Embryonic facial prominence (tissue), 1 donor: ENCODE measurements at regions not wholly inside any gene's neighbourhood (a gene's known extent, or its start where the extent isn't known, plus 50 kb on each side); places are given as distances from the start of the nearest gene placed in this dataset.

Experiments
- DNase-seq: peaks from one replicate; pipeline ENCODE4 v3.0.0-alpha.2; 2016; ENCODE audit errors: extremely low spot score

DNA sequence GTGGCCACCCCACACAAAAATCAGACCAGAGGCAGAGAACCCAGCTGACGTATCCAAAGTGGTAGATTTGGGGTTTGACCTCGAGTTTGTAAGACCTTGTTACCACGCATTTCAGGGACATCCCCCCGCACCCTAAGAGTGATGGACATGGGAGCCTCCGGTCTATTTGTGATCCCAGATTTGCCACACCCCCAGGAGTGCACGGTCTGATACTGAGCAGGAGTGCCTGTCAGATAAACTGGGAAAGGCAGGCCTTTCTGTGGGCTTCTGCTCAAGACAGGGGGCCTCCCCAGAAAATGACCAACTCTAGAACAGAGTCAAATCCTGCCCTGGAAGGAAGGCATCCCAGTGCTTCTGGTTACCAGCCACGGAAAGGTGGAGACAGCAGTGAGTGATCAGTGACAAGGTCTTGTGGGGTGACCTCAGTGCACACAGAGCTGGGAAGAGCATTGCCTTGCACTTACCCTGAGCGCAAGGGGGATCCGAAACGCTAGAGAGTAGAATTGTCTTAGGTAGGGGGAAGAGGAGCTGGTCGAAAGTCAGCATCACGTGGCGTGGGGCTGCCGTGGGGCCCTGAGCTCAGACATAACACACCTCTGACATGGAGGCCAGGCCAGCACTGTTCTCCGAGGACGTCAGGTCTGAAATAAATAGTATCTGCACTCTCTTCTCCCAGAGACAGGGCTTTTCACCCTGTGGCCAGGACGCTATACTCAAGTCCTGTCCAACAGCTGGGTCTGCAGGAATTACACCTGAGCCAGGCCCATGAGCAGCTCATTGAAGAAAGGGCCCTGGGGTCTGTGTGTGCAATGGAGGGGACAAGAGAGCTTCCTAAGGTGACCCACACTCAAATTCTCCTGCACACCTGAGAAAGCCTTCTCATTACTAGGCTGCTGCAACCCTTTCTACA lies 242.4 kb upstream of the SALL3 start:
- no peak for DNase-seq

DNA sequence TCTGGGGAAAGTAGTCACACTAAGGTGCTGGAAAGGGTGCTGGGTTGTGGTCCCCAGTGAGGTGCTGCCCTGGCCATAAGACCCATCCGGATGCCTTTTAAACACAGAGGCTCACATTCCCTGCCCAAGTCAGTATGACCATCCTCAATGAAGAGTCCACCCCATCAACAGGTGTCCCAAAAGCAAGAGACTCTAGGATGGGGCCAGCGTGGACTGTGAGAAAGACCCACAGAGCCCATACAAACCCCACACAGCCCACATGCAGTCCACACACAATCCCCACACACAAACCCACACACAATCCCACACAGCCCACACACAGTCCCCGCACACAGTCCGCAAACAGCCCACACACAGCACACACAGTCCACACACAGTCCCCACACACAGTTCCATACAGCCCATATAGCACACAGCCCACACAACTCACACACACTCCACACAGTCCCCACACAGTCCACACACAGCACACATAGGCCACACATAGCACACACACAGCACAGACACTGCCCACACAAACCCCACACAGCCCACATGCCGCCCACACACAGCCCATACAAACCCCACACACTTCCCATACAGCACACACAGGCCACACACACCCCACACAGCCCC lies 241.4 kb upstream of the SALL3 start:
- DNase-seq: no peak

- no peak for DNase-seq
Observed at GRCh38 chr18:78739115-78739514, 240.5 kb upstream of the SALL3 start.

DNA sequence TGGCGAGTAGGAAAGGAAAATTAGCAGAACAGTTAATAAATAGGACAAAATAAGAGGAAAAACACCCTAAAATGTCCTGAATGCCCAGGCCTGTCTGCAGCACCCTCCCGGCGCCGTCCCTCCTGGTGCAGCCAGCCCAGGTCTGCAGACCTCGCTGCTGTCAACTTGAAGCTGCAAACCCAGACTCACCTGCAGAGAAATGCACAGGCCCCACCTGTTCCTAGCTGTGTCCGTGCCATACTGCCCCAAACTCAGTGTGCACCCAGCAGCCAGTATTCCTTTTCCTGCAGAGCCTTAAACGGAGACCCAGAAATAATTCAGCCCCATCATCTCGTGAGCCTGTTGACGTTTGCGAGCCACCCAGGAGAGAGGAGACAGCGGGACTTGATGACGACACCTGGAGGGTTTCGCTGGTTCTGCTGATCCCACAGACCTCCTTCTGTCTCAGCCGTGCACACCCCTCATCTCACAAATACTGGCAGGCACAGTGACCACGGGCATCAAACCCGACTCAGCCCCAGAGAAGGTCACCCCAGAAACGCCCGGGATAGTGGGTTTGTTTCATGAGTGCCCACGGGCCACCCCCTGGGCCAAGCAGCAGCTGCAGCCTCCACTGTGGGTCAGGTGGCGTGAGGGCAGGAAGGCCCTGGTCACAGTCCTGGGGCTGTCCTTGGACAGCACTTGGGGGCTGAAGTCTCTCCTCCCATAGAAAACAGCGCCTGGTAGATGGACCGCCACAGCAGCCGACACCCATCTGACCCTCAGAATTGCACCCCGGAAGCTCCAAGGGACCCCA lies 239.5 kb upstream of the SALL3 start:
- no peak for DNase-seq

- no peak for DNase-seq
Observed at GRCh38 chr18:78740876-78741275, 238.7 kb upstream of the SALL3 start.

- DNase-seq: no peak
Observed at GRCh38 chr18:78741381-78742217, 238.0 kb upstream of the SALL3 start.

DNA sequence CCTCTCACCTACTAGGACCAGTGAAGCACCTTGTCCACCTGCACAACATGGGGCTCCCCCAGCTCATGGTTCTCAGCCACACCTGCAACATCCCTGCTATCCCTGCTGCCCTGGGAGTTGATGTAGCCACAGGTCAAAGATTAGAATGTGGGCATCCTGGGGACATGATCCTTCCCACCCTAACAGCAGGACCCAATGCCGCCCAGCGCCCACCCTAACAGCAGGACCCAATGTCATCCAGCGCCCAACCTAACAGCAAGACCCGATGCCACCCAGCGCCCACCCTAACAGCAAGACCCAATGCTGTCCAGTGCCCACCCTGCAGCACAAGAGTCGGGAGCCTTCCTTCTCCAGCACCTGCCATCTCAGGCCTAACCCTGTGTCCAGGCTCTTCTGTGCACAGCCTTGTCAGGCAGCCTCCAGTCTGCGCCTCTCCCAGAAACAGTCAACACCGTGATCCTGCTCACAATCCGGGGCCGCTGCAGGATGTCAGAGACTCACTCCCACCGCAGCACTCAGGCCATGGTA lies 237.3 kb upstream of the SALL3 start:
- DNase-seq: no peak

- DNase-seq: no peak
Observed at GRCh38 chr18:78743078-78743477, 236.5 kb upstream of the SALL3 start.

DNA sequence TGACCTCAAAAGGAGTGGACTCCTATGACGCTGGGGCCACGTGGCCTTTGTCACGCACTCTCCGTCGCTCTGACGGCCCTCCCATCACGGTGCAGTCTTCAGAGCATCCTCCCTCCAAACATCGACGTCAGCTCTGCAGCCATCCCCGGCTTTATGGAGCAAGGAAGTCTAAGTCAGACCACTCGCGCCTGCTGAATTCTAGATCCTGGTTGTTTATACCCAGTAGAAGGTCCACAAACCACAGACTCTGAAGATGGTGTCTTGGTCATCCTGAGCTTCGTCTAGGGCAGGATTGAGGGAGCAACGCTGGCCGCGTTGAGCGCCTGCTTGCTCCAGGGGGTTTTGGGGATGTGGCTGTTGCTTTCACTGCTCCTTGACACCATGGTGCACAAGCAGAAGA lies 228.0 kb upstream of the SALL3 start:
- no peak for DNase-seq

DNA sequence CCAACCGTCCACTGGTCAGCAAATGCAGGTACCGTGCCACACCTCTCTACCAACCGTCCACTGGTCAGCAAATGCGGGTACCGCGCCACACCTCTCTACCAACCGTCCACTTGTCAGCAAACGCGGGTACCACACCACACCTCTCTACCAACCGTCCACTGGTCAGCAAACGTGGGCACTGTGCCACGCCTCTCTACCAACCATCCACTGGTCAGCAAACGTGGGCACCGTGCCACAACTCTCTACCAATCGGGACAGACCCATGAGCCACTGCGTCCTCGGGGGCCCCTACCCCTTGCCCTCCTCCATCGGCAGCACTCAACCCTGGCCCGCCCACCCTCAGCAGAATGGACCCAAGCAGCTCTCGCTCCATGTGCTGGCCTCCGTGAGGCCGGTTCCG lies 226.4 kb upstream of the SALL3 start:
- DNase-seq: no peak

GRCh38 chr18:78754311-78755043 lies 225.1 kb upstream of the SALL3 start:
- no peak for DNase-seq

- no peak for DNase-seq
Observed at GRCh38 chr18:78757014-78757413, 222.6 kb upstream of the SALL3 start.

DNA sequence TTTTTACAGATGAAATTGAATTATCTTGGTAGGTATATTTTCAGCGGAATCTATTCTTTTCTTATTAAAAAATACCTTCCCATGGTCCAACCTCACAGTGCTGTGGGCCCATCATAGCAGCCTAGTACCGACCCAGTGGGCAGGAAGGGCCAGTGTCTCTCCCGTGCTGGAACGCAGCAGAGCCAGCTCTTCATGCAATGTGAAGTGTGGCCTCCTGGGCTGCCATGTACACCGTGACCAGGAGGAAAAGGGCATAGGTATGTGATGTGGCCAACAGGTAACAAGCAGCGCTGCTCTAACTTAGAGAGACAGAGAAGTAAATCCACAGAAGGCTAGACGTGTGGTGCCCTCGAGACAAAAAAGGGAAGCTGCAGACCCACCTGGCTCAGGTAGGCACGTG lies 221.1 kb upstream of the SALL3 start:
- DNase-seq: no peak

GRCh38 chr18:78762753-78763152 lies 216.9 kb upstream of the SALL3 start:
- DNase-seq: no peak

- DNase-seq: no peak
Observed at GRCh38 chr18:78764544-78764943, 215.1 kb upstream of the SALL3 start.

GRCh38 chr18:78765142-78765541 lies 214.5 kb upstream of the SALL3 start:
- DNase-seq: no peak

DNA sequence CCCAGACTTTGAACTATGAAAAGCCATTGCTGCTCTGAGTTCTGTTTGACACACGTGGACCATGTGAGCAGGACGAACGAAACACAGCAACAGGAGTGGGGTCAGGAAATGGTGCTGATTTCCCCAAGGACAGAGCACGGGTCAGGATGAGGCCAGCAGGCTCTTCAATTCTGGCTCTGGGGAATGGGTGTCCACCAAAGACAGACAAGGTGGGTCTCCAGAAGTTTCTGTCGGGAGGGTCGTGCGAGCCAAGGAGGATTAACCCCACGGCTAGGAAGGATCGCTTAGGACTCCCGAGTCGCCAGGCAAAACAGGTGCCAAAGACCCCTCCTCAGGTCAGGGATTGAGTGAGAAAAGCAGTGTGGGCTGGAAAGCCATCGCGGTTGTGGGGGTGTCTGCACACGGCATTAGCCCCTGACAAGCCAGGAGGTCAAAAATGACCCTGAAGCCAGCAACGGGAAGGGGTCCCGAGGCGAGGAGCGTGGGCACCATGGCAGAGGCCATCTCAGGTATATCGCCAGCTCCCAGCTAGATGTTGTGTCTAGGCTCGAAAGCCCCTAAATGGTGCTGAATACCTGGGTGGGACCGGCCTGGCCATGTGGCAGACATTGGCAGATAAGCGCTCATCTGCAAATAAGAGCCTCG lies 213.9 kb upstream of the SALL3 start:
- no peak for DNase-seq

- no peak for DNase-seq
Observed at GRCh38 chr18:78766651-78767533, 212.7 kb upstream of the SALL3 start.

DNA sequence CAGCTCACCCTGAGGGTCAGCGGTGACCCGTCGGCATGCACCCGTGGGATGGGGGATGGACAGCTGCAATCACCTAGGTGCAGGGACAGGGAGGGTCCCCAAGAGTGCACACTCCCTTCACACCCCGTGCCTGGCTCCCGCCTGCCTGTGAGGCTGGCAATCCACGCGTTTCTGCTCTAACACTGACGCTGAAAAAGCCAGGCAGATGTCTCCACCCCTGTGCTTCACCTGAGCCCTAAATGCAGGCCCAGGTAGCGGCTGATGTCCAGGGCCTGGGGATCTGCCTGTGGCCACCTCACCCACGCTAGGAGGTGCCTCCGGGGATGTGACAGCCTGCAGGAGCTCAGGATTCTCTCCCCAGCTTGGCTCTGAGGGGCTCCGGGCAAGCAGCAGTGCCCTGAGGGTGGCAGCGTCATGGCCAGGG lies 212.0 kb upstream of the SALL3 start:
- DNase-seq: no peak
